GM18517 (cell line): ENCODE measurements at regions not wholly inside any gene's neighbourhood (a gene's known extent, or its start where the extent isn't known, plus 50 kb on each side); places are given as distances from the start of the nearest gene placed in this dataset.
"Not testable (repeated sequence)": the region's sequence is repeated elsewhere in the genome, so short reads cannot be mapped to it uniquely, and the experiment has no call there.

ENCODE experiments used
- ATAC-seq: cut with Tn5 transposase; IDR thresholded peaks from one replicate; pipeline ENCODE4 v1.9.1; 2021; ENCODE audit warnings: mild to moderate bottlenecking, moderate library complexity; ENCODE audit not compliant: unreplicated experiment

DNA sequence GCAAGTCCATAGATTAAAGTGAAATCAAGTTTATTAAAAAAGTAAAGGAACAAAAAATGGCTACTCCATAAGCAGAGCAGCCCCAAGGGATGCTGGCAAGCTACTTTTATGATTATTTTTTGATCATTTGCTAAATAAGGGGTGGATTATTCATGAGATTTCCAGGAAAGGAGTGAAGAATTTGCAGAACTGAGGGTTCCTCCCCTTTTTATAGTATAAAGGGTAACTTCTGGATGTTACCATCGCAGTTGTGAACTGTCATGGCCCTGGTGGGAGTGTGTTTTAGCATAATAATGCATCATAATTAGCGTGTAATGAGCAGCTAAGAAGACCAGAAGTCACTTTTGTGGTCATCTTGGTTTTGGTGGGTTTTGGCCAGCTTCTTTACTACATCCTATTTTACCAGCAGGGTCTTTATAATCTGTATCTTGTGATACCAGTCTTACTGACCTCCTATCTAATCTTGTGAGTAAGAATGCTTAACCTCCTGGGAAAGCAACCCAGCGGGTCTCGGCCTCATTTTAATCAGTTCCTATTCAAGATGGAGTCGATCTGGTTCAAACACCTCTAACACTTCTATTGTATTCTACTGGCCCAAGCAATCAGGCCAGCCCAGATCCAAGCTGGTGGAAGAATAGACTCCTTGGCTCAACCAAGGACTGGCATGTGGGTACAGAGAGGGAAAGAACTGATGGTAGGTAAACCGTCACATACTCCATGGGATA lies 87.9 kb upstream of the NPSR1 start:
- ATAC-seq, result no peak

DNA sequence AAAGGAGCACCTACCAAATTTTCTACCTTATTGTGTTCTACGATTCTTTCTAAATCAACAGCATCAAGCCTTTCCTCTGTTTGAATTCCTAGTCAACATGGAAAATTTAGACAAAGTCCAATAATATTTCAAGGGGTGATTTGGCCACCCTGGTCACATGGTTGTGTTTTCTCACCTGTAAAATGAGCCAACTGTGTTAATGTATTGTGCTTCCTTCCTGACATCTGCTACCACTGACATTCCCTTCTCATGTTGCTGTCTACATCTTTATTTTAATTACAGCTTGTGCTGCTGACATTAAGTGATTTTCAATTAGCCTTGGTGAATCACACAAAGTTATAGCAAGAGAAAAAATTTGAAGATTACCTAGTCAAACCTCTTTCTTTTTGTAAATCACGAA lies 83.0 kb upstream of the NPSR1 start:
- ATAC-seq, result no peak

DNA sequence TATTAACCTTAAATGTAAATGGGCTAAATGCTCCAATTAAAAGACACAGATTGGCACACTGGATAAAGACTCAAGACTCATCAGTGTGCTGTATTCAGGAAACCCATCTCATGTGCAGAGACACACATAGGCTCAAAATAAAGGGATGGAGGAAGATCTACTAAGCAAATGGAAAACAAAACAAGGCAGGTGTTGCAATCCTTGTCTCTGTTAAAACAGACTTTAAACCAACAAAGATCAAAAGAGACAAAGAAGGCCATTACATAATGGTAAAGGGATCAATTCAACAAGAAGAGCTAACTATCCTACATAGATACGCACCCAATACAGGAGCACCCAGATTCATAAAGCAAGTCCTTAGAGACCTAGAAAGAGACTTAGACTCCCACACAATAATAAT lies 80.1 kb upstream of the NPSR1 start:
- not testable (repeated sequence) for ATAC-seq

DNA sequence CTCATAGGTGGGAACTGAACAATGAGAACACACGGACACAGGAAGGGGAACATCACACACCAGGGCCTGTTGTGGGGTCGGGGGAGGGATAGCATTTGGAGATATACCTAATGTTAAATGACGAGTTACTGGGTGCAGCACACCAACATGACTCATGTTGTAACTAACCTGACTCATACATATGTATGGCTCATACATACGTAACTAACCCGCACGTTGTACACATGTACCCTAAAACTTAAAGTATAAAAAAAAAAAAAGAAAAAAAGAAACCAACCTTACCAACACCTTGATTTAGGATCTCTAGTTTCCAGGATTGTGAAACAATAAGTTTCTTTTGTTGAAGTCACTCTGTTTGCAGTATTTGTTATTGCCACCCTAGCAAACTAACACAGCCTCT lies 76.3 kb upstream of the NPSR1 start:
- ATAC-seq, result not testable (repeated sequence)

DNA sequence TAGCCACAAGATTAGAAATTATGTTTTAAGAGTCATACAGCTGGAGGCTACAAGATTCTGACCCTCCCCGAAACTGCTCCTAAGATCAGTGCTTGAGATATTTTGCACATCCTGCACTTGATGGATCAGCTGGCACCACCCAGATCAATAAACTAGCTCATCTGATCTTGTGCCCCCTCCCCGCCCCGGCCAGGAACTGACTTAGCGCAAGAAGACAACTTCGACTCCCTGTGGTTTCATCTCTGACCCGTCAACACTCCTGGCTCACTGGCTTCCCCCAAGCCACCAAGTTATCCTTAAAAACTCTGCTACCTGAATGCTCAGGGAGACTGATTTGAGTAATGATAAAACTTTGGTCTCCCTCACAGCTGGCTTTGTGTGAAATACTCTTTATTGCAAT lies 73.5 kb upstream of the NPSR1 start:
- ATAC-seq, result no peak

DNA sequence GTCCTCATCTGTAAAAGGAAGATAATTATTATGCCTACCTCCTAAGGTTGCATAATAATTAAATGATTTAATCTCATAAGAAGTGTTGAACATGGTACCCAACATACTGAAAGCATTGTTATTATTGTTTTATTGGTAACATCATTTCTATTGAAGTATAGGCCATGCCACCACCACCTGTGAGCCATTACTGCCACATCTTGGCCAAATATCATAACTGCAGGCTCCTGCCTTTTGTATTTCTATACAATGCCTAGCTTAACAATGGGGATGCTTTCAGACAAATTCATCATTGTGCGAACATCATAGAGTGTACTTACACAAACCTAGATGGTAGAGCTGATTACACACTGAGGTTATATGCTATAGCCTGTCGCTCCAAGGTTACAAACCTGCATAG lies 61.1 kb upstream of the NPSR1 start:
- ATAC-seq, result no peak

DNA sequence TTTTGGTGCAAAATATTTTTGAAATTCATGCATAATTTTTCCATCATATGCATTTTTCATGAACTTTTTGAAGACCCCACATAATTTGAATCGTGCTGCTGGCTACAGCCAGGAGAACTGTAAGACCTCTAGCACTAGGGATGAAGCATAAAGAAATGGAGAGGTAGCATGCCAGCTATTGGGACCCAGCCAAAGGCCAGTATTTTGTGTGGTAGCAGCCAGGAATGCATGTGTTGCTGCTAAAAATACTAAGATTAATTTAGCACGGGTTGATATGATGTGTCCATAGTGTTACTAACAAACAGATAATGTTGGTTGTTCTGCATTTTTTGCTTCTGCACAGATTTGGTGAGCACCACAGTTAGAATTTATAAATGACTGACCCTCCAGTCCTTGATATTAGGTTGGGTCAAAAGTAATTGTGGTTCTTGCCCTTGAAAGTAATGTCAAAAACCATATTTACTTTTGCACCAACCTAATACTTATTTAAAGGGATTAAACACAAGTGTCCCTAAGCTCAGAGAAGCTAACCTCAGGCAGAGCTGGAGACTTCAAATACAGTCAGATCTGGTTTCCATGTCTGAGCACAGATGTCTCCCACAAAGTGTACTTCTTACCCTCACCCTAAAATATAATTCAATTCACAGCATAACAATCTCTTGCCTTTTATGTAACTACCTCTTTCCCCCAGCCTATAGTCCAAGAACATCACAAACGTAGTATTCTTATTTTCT lies 54.1 kb upstream of the NPSR1 start:
- no peak for ATAC-seq
